HT1080 (cell line): ENCODE measurements at regions not wholly inside any gene's neighbourhood (a gene's known extent, or its start where the extent isn't known, plus 50 kb on each side); places are given as distances from the start of the nearest gene placed in this dataset.
"Not testable (repeated sequence)": the region's sequence is repeated elsewhere in the genome, so short reads cannot be mapped to it uniquely, and the experiment has no call there.

ENCODE experiments used
- DNase-seq: peaks from one replicate; pipeline ENCODE4 v3.0.0-alpha.2; 2015; ENCODE audit warnings: low read depth

- DNase-seq: no peak
Observed at GRCh38 chr20:29687438-29687837, 1570.0 kb upstream of the DEFB115 start.

- DNase-seq: no peak
Observed at GRCh38 chr20:29689411-29690225, 1567.8 kb upstream of the DEFB115 start.

GRCh38 chr20:29690274-29690673 is 1567.2 kb upstream of the DEFB115 start:
- DNase-seq: no peak

GRCh38 chr20:29740601-29740950 is 1516.9 kb upstream of the DEFB115 start:
- no peak for DNase-seq

- DNase-seq: no peak
Observed at GRCh38 chr20:29740951-29741593, 1516.4 kb upstream of the DEFB115 start.

- DNase-seq: no peak
Observed at GRCh38 chr20:29741594-29741893, 1515.9 kb upstream of the DEFB115 start.

- DNase-seq: no peak
Observed at GRCh38 chr20:29741894-29742698, 1515.4 kb upstream of the DEFB115 start.

GRCh38 chr20:29742699-29743100 is 1514.8 kb upstream of the DEFB115 start:
- DNase-seq: no peak

GRCh38 chr20:29743101-29743931 is 1514.1 kb upstream of the DEFB115 start:
- DNase-seq: no peak

GRCh38 chr20:29744071-29744470 is 1513.4 kb upstream of the DEFB115 start:
- DNase-seq: no peak

GRCh38 chr20:29745534-29746245 is 1511.8 kb upstream of the DEFB115 start:
- not testable (repeated sequence) for DNase-seq

- DNase-seq: no peak
Observed at GRCh38 chr20:29750268-29750899, 1507.1 kb upstream of the DEFB115 start.

- not testable (repeated sequence) for DNase-seq
Observed at GRCh38 chr20:29752644-29753425, 1504.6 kb upstream of the DEFB115 start.

- DNase-seq: not testable (repeated sequence)
Observed at GRCh38 chr20:29753426-29753746, 1504.1 kb upstream of the DEFB115 start.

- DNase-seq: not testable (repeated sequence)
Observed at GRCh38 chr20:29753879-29754278, 1503.6 kb upstream of the DEFB115 start.

GRCh38 chr20:29755854-29756498 is 1501.5 kb upstream of the DEFB115 start:
- DNase-seq: not testable (repeated sequence)

- no peak for DNase-seq
Observed at GRCh38 chr20:29756664-29757063, 1500.8 kb upstream of the DEFB115 start.

- DNase-seq: not testable (repeated sequence)
Observed at GRCh38 chr20:29761621-29762385, 1495.7 kb upstream of the DEFB115 start.
